ENCODE measurements at regions not wholly inside any gene's neighbourhood (a gene's known extent, or its start where the extent isn't known, plus 50 kb on each side); places are given as distances from the start of the nearest gene placed in this dataset.
"Not testable (repeated sequence)": the region's sequence is repeated elsewhere in the genome, so short reads cannot be mapped to it uniquely, and the experiment has no call there.

GRCh38 chr12:75739912-75740311 is 228.5 kb upstream of the KRR1 start:
- Histone ChIP-seq H3K9me3 (ENCODE audit: control insufficient read depth in 1 of 2, insufficient read depth in 1 of 2, low read length in 2 of 2) (no peaks in the 10 kb centered on the region), H3K4me3 (ENCODE audit: low read length) (no peak overlapping the region), H3K36me3 (ENCODE audit: insufficient read depth, low read length) (no peaks in the 10 kb centered on the region), H3K27me3 (ENCODE audit: control insufficient read depth in 1 of 2, insufficient read depth in 2 of 2, low read length in 2 of 2) (no peaks in the 10 kb centered on the region), H3K27ac (ENCODE audit: low read depth in 1 of 2, low read length in 2 of 2) (no peak overlapping the region), H3K4me1 (ENCODE audit: insufficient read depth, low read length) (no peaks in the 10 kb centered on the region)
- no peak overlapping the region for H3K4me3 Mint-ChIP-seq
- DNase-seq: no peak
- POLR2A ChIA-PET: interaction anchor here (0.6 kb wide), 1 partner anchor 30 kb away, joined by 6 read pairs; no protein-coding TSS in a partner anchor
- CTCF ChIA-PET: no interaction called here
- ATAC-seq (ENCODE audit: poor library complexity): no peak
- H3K27me3 Mint-ChIP-seq: peaks cover 7% of the 10 kb centered on the region
- H3K36me3 Mint-ChIP-seq (ENCODE audit: low read depth): no peaks in the 10 kb centered on the region
- no peaks in the 10 kb centered on the region for H3K4me1 Mint-ChIP-seq (ENCODE audit: low read depth)
- no peak overlapping the region for H3K27ac Mint-ChIP-seq
- intact Hi-C loops (cut with DNase I, micrococcal nuclease): no loop called here
- no peak for TF ChIP-seq CTCF (IDR thresholded peaks at IDR 0.05)
- no peaks in the 10 kb centered on the region for H3K9me3 Mint-ChIP-seq

GRCh38 chr12:75739098-75739497 is 227.7 kb upstream of the KRR1 start:
- H3K9me3 Mint-ChIP-seq; H3K4me1 Mint-ChIP-seq (ENCODE audit: low read depth); DNase-seq; POLR2A ChIA-PET; H3K4me3 Mint-ChIP-seq; H3K36me3 ChIP-seq (ENCODE audit: insufficient read depth, low read length); H3K4me1 ChIP-seq (ENCODE audit: insufficient read depth, low read length); H3K27ac ChIP-seq (ENCODE audit: low read depth in 1 of 2, low read length in 2 of 2); H3K36me3 Mint-ChIP-seq (ENCODE audit: low read depth); H3K4me3 ChIP-seq (ENCODE audit: low read length); H3K9me3 ChIP-seq (ENCODE audit: control insufficient read depth in 1 of 2, insufficient read depth in 1 of 2, low read length in 2 of 2); CTCF ChIA-PET; H3K27ac Mint-ChIP-seq; H3K27me3 ChIP-seq (ENCODE audit: control insufficient read depth in 1 of 2, insufficient read depth in 2 of 2, low read length in 2 of 2); intact Hi-C loops (cut with DNase I, micrococcal nuclease); ATAC-seq (ENCODE audit: poor library complexity); H3K27me3 Mint-ChIP-seq: not testable (repeated sequence)

- Histone ChIP-seq H3K27ac (ENCODE audit: low read depth in 1 of 2, low read length in 2 of 2) (no peak overlapping the region), H3K4me1 (ENCODE audit: insufficient read depth, low read length) (no peaks in the 10 kb centered on the region), H3K27me3 (ENCODE audit: control insufficient read depth in 1 of 2, insufficient read depth in 2 of 2, low read length in 2 of 2) (no peaks in the 10 kb centered on the region), H3K36me3 (ENCODE audit: insufficient read depth, low read length) (no peaks in the 10 kb centered on the region), H3K4me3 (ENCODE audit: low read length) (no peak overlapping the region), H3K9me3 (ENCODE audit: control insufficient read depth in 1 of 2, insufficient read depth in 1 of 2, low read length in 2 of 2) (no peaks in the 10 kb centered on the region)
- Mint-ChIP-seq H3K4me1 (ENCODE audit: low read depth) (no peaks in the 10 kb centered on the region), H3K27me3 (no peaks in the 10 kb centered on the region), H3K4me3 (no peak overlapping the region), H3K36me3 (ENCODE audit: low read depth) (no peaks in the 10 kb centered on the region), H3K27ac (no peak overlapping the region), H3K9me3 (no peaks in the 10 kb centered on the region)
- intact Hi-C loops (cut with DNase I, micrococcal nuclease): no loop called here
- DNase-seq: peak in 1 of 14 experiments; percentile 10
- ChIA-PET POLR2A (no interaction called here), CTCF (no interaction called here)
- no peak for ATAC-seq (ENCODE audit: poor library complexity)
- TF ChIP-seq CTCF (IDR thresholded peaks at IDR 0.05): no peak
Measured at GRCh38 chr12:75738486-75738885, 227.1 kb upstream of the KRR1 start.

GRCh38 chr12:75735853-75736252 is 224.4 kb upstream of the KRR1 start:
- H3K27me3 Mint-ChIP-seq: no peaks in the 10 kb centered on the region
- H3K4me1 ChIP-seq (ENCODE audit: insufficient read depth, low read length): no peaks in the 10 kb centered on the region
- ATAC-seq (ENCODE audit: poor library complexity) (no peak), DNase-seq (no peak)
- H3K4me3 ChIP-seq (ENCODE audit: low read length): no peak overlapping the region
- no peaks in the 10 kb centered on the region for H3K27me3 ChIP-seq (ENCODE audit: control insufficient read depth in 1 of 2, insufficient read depth in 2 of 2, low read length in 2 of 2)
- no peaks in the 10 kb centered on the region for H3K36me3 ChIP-seq (ENCODE audit: insufficient read depth, low read length)
- no peaks in the 10 kb centered on the region for H3K4me1 Mint-ChIP-seq (ENCODE audit: low read depth)
- no peak for TF ChIP-seq CTCF (IDR thresholded peaks at IDR 0.05)
- H3K9me3 Mint-ChIP-seq: no peaks in the 10 kb centered on the region
- intact Hi-C loops (cut with DNase I, micrococcal nuclease): no loop called here
- H3K27ac ChIP-seq (ENCODE audit: low read depth in 1 of 2, low read length in 2 of 2): no peak overlapping the region
- no peak overlapping the region for H3K4me3 Mint-ChIP-seq
- no peak overlapping the region for H3K27ac Mint-ChIP-seq
- H3K9me3 ChIP-seq (ENCODE audit: control insufficient read depth in 1 of 2, insufficient read depth in 1 of 2, low read length in 2 of 2): no peaks in the 10 kb centered on the region
- ChIA-PET POLR2A (no interaction called here), CTCF (no interaction called here)
- H3K36me3 Mint-ChIP-seq (ENCODE audit: low read depth): no peaks in the 10 kb centered on the region

All from CD4-positive, alpha-beta T cell (primary cell).